Activated CD4-positive, alpha-beta T cell treated with anti-CD3 and anti-CD28 coated beads for 36 hours (primary cell): ENCODE measurements at regions not wholly inside any gene's neighbourhood (a gene's known extent, or its start where the extent isn't known, plus 50 kb on each side); places are given as distances from the start of the nearest gene placed in this dataset.

Experiments used
- ATAC-seq: fragments of 200-7000 bp; cut with Tn5 transposase; one replicate; pipeline ENCODE4 v1.10.0; 2021; ENCODE audit warnings: mild to moderate bottlenecking, moderate library complexity
- CTCF ChIA-PET: fragments of 350-600 bp; sonication (Branson Sonifier 250); formaldehyde crosslinking; loops from one replicate; lab custom pipeline; 2021; ENCODE audit warnings: antibody characterized with exemption; lab: Charles Lee
- POLR2A ChIA-PET: fragments of 350-600 bp; sonication (Branson Sonifier 250); formaldehyde crosslinking; loops from one replicate; lab custom pipeline; 2021; ENCODE audit warnings: antibody characterized with exemption, inconsistent platforms; lab: Charles Lee
- DNase-seq: peaks from one replicate; pipeline ENCODE4 v3.0.0-alpha.2; 2020
- H3K27ac Mint-ChIP-seq: one replicate; pipeline ENCODE4 v1.8.0; 2021; ENCODE audit warnings: mixed read lengths
- H3K27me3 Mint-ChIP-seq: one replicate; pipeline ENCODE4 v1.8.0; 2021; ENCODE audit warnings: mixed read lengths
- H3K36me3 Mint-ChIP-seq: one replicate; pipeline ENCODE4 v1.8.0; 2021; ENCODE audit warnings: low read depth, mixed read lengths
- H3K4me1 Mint-ChIP-seq: one replicate; pipeline ENCODE4 v1.8.0; 2021; ENCODE audit warnings: mixed read lengths
- H3K4me3 Mint-ChIP-seq: one replicate; pipeline ENCODE4 v1.8.0; 2021; ENCODE audit warnings: mild to moderate bottlenecking, moderate library complexity, mixed read lengths
- H3K9me3 Mint-ChIP-seq: one replicate; pipeline ENCODE4 v1.8.0; 2021; ENCODE audit warnings: low read depth, mixed read lengths
- intact Hi-C, 2 experiments: fragments of 100-400 bp; cut with DNase I in 1 of 2; cut with micrococcal nuclease in 1 of 2; formaldehyde crosslinking; loops; one replicate each; pipeline versions ENCODE4 v1.14.2 to v1.15.1; 2022 to 2024; cut with DNase I, micrococcal nuclease

- Mint-ChIP-seq H3K4me3 (no peak overlapping the region), H3K4me1 (no peaks in the 10 kb centered on the region), H3K36me3 (no peaks in the 10 kb centered on the region), H3K27ac (no peak overlapping the region), H3K27me3 (peaks cover 2% of the 10 kb centered on the region), H3K9me3 (no peaks in the 10 kb centered on the region)
- CTCF ChIA-PET, result no interaction called here
- intact Hi-C loops, result no loop called here
- DNase-seq (no peak), ATAC-seq (no peak)
- POLR2A ChIA-PET, result no interaction called here
These were observed 143.7 kb downstream of the GPAM start for GRCh38 chr10:112039823-112040222.

GRCh38 chr10:112040696-112041095 is 142.9 kb downstream of the GPAM start:
- Mint-ChIP-seq H3K4me1 (no peaks in the 10 kb centered on the region), H3K27me3 (peaks cover 2% of the 10 kb centered on the region), H3K9me3 (no peaks in the 10 kb centered on the region), H3K27ac (no peak overlapping the region), H3K36me3 (no peaks in the 10 kb centered on the region), H3K4me3 (no peak overlapping the region)
- no peak for ATAC-seq
- ChIA-PET POLR2A (no interaction called here), CTCF (no interaction called here)
- intact Hi-C loops, result no loop called here
- DNase-seq, result no peak

GRCh38 chr10:112045938-112046337 is 137.6 kb downstream of the GPAM start:
- Mint-ChIP-seq H3K9me3 (no peaks in the 10 kb centered on the region), H3K4me3 (no peak overlapping the region), H3K4me1 (no peaks in the 10 kb centered on the region), H3K27me3 (no peaks in the 10 kb centered on the region), H3K27ac (no peak overlapping the region), H3K36me3 (no peaks in the 10 kb centered on the region)
- POLR2A ChIA-PET, result no interaction called here
- DNase-seq (no peak), ATAC-seq (no peak)
- CTCF ChIA-PET, result no interaction called here
- intact Hi-C loops, result no loop called here

GRCh38 chr10:112047674-112048073 is 135.9 kb downstream of the GPAM start:
- H3K4me1 Mint-ChIP-seq, result no peaks in the 10 kb centered on the region
- no peaks in the 10 kb centered on the region for H3K36me3 Mint-ChIP-seq
- no peak for ATAC-seq
- H3K27ac Mint-ChIP-seq, result no peak overlapping the region
- ChIA-PET CTCF (interaction anchor here (0.8 kb wide), 1 partner anchor 19 kb away, joined by 4 read pairs; no protein-coding TSS in a partner anchor), POLR2A (no interaction called here)
- intact Hi-C loops, result no loop called here
- no peaks in the 10 kb centered on the region for H3K27me3 Mint-ChIP-seq
- no peak for DNase-seq
- no peaks in the 10 kb centered on the region for H3K9me3 Mint-ChIP-seq
- no peak overlapping the region for H3K4me3 Mint-ChIP-seq

- POLR2A ChIA-PET, result no interaction called here
- no peaks in the 10 kb centered on the region for H3K4me1 Mint-ChIP-seq
- no peak for DNase-seq
- no peak overlapping the region for H3K4me3 Mint-ChIP-seq
- peaks cover 2% of the 10 kb centered on the region for H3K27me3 Mint-ChIP-seq
- no peaks in the 10 kb centered on the region for H3K9me3 Mint-ChIP-seq
- CTCF ChIA-PET, result no interaction called here
- intact Hi-C loops, result no loop called here
- no peak overlapping the region for H3K27ac Mint-ChIP-seq
- no peaks in the 10 kb centered on the region for H3K36me3 Mint-ChIP-seq
- ATAC-seq, result no peak
These were observed 131.4 kb downstream of the GPAM start for GRCh38 chr10:112052166-112052565.

- Mint-ChIP-seq H3K4me3 (no peak overlapping the region), H3K36me3 (no peaks in the 10 kb centered on the region)
- CTCF ChIA-PET, result no interaction called here
These were observed 129.7 kb downstream of the GPAM start for GRCh38 chr10:112053895-112054294.

GRCh38 chr10:112054516-112054915 is 129.0 kb downstream of the GPAM start:
- H3K27ac Mint-ChIP-seq, result no peak overlapping the region
- no peak overlapping the region for H3K4me3 Mint-ChIP-seq
- H3K36me3 Mint-ChIP-seq, result no peaks in the 10 kb centered on the region
- CTCF ChIA-PET, result no interaction called here
- no peaks in the 10 kb centered on the region for H3K9me3 Mint-ChIP-seq
- H3K4me1 Mint-ChIP-seq, result no peaks in the 10 kb centered on the region
- no peak for DNase-seq
- peaks cover 6% of the 10 kb centered on the region for H3K27me3 Mint-ChIP-seq
- intact Hi-C loops, result no loop called here
- POLR2A ChIA-PET, result no interaction called here
- ATAC-seq, result no peak

More at GRCh38 chr10:112053895-112054294, 129.7 kb downstream of the GPAM start:
- POLR2A ChIA-PET, result no interaction called here
- Mint-ChIP-seq H3K4me1 (no peaks in the 10 kb centered on the region), H3K27ac (no peak overlapping the region), H3K9me3 (no peaks in the 10 kb centered on the region), H3K27me3 (peaks cover 2% of the 10 kb centered on the region)
- intact Hi-C loops, result no loop called here
- DNase-seq (no peak), ATAC-seq (no peak)

GRCh38 chr10:112057072-112057471 is 126.5 kb downstream of the GPAM start:
- no peak for DNase-seq
- CTCF ChIA-PET, result no interaction called here
- intact Hi-C loops, result no loop called here
- no peaks in the 10 kb centered on the region for H3K9me3 Mint-ChIP-seq
- no peak overlapping the region for H3K4me3 Mint-ChIP-seq
- no peaks in the 10 kb centered on the region for H3K36me3 Mint-ChIP-seq
- H3K27me3 Mint-ChIP-seq, result peaks cover 6% of the 10 kb centered on the region
- POLR2A ChIA-PET, result no interaction called here
- no peak overlapping the region for H3K27ac Mint-ChIP-seq
- no peaks in the 10 kb centered on the region for H3K4me1 Mint-ChIP-seq
- no peak for ATAC-seq

GRCh38 chr10:112059220-112059619 is 124.3 kb downstream of the GPAM start:
- no peaks in the 10 kb centered on the region for H3K4me1 Mint-ChIP-seq
- POLR2A ChIA-PET, result no interaction called here

GRCh38 chr10:112071596-112072133 is 111.9 kb downstream of the GPAM start:
- CTCF ChIA-PET, result no interaction called here

More at GRCh38 chr10:112059220-112059619, 124.3 kb downstream of the GPAM start:
- intact Hi-C loops, result no loop called here
- DNase-seq (no peak), ATAC-seq (no peak)
- no peak overlapping the region for H3K4me3 Mint-ChIP-seq
- CTCF ChIA-PET, result no interaction called here
- peaks cover 5% of the 10 kb centered on the region for H3K27me3 Mint-ChIP-seq
- H3K36me3 Mint-ChIP-seq, result no peaks in the 10 kb centered on the region
- no peak overlapping the region for H3K27ac Mint-ChIP-seq
- no peaks in the 10 kb centered on the region for H3K9me3 Mint-ChIP-seq

GRCh38 chr10:112078003-112078402 is 105.6 kb downstream of the GPAM start:
- H3K9me3 Mint-ChIP-seq, result no peaks in the 10 kb centered on the region
- DNase-seq (no peak), ATAC-seq (no peak)
- intact Hi-C loops, result no loop called here
- CTCF ChIA-PET, result interaction anchor here (1.1 kb wide), 1 partner anchor 59 kb away, joined by 4 read pairs; no protein-coding TSS in a partner anchor
- no peak overlapping the region for H3K4me3 Mint-ChIP-seq
- peaks cover 4% of the 10 kb centered on the region for H3K27me3 Mint-ChIP-seq
- H3K4me1 Mint-ChIP-seq, result no peaks in the 10 kb centered on the region
- POLR2A ChIA-PET, result no interaction called here
- no peak overlapping the region for H3K27ac Mint-ChIP-seq
- H3K36me3 Mint-ChIP-seq, result no peaks in the 10 kb centered on the region

More at GRCh38 chr10:112071596-112072133, 111.9 kb downstream of the GPAM start:
- DNase-seq, result no peak
- Mint-ChIP-seq H3K4me1 (no peaks in the 10 kb centered on the region), H3K9me3 (no peaks in the 10 kb centered on the region), H3K4me3 (no peak overlapping the region), H3K27me3 (no peaks in the 10 kb centered on the region), H3K36me3 (no peaks in the 10 kb centered on the region), H3K27ac (no peak overlapping the region)
- intact Hi-C loops, result no loop called here
- ATAC-seq, result no peak
- POLR2A ChIA-PET, result interaction anchor here (0.6 kb wide), 1 partner anchor 44 kb away, joined by 5 read pairs; no protein-coding TSS in a partner anchor

GRCh38 chr10:112080231-112080630 is 103.3 kb downstream of the GPAM start:
- no peaks in the 10 kb centered on the region for H3K36me3 Mint-ChIP-seq
- DNase-seq (no peak), ATAC-seq (no peak)
- peaks cover 11% of the 10 kb centered on the region for H3K27me3 Mint-ChIP-seq
- intact Hi-C loops, result no loop called here
- H3K4me3 Mint-ChIP-seq, result no peak overlapping the region
- H3K4me1 Mint-ChIP-seq, result no peaks in the 10 kb centered on the region
- CTCF ChIA-PET, result interaction anchor here (0.6 kb wide), 1 partner anchor 59 kb away, joined by 3 read pairs; no protein-coding TSS in a partner anchor
- no peak overlapping the region for H3K27ac Mint-ChIP-seq
- POLR2A ChIA-PET, result no interaction called here
- H3K9me3 Mint-ChIP-seq, result no peaks in the 10 kb centered on the region
